CD4-positive, alpha-beta T cell treated with Interleukin-17A for 4 hours (primary cell): ENCODE measurements at regions not wholly inside any gene's neighbourhood (a gene's known extent, or its start where the extent isn't known, plus 50 kb on each side); places are given as distances from the start of the nearest gene placed in this dataset.
A peak's percentile ranks its signal among the peaks of the same experiment; 100 is the strongest.

ENCODE experiments used
- DNase-seq: peaks from one replicate; pipeline ENCODE4 v3.0.0-alpha.2; 2020; ENCODE audit warnings: mixed read lengths

DNA sequence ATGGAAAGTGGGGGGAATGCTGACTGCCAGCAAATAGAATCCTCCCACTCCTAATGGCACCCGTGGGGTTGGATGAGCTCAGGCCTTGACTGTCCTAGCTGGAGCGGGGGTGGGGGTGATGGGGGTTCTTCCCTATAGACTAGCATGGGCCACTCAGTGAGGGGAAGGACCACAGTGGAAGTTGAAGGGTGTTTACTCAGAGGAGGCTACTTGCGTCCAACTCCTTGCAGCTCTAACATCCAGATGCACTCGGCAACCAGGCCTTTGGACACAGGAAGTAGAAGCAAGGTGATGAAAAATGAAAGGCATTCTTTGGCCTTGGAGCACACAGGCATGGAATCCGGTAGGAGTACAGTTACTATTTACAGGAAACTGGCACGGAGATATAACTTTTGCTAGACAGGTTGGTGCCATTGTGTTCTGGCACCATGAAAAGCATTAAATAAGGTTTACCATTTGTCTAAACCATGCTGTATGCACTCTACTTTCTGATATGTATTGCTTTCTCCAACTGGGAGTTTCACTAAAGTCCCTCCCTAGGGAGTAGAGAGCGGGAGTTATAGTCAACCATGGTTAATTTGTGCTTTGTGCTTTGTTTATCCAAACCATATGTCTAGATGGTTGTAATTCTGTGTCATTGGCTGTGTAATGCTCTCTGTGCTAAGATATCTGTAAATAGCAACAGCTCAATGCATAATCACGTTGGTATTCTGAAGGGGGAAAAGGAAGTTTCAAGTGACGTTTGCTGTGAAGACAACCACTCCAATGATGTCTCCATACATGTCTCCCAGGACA is 125.3 kb downstream of the TSHZ3 start:
- DNase-seq: no peak

- DNase-seq: peak; percentile 38
These were observed 128.7 kb downstream of the TSHZ3 start for GRCh38 chr19:31220540-31220939.

DNA sequence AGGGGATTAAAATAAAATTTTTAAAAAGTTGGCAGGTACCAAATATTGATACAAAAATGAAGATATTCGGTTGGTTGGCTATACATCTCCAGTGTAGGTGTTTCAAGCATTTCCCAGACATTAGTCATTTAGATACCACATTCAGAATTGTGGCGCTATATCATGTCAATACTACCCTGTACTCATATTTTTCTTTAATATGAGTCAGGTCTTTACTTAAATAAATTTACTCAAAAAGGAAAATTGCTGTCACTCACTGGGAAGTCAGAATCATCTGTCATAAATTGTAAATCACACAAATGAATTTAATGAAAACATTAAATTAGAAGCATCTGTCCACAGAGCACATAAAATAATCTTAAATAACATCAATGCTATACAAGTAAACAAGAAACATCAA is 134.2 kb downstream of the TSHZ3 start:
- DNase-seq: no peak

- peak; percentile 84 for DNase-seq
These were observed 135.2 kb downstream of the TSHZ3 start for GRCh38 chr19:31214086-31214485.

DNA sequence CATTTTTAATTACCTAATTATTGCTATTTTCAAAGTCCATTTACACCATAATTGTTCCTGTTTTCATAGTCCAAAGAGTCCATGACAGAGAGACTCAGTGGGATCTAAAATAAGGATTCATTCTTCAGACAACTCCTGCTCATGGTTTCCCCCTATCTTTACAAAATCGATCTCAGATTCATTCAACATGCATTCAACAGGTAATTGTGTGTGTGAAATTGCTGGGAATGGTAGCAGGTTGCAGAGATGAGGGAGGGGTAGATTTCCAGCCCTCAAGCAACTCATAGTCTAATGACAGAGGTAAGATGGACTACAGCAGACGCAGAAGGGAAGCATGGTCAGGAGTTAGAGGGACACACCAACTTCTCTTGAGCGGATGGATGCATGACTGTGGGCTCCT is 138.1 kb downstream of the TSHZ3 start:
- no peak for DNase-seq

DNA sequence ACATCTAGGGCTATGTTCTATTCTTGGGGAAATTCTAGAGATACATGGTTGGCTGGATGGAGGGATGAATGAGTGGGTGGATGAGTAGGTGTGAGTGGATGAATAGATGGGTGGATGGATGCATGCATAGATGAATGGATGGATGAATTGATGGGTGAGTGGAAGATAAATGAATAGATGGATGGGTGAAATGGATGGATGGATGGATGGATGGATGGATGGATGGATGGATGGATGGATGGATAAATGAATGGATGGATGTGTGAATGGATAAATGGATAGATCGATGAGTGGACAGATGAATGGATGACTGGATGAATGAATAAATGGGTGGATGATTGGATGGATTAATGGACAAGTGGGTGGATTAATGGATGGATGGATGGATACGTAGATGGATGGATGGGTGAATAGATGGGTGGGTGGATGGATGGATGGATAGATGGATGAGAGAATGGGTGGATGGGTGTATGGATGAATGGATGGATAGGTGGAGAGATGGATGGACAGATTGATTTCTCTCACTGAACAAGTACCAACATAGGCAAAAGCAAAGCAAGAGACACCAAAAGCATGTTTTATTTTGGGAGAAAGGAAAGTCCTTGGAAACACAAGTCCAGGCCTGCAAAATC is 143.2 kb downstream of the TSHZ3 start:
- no peak for DNase-seq

DNA sequence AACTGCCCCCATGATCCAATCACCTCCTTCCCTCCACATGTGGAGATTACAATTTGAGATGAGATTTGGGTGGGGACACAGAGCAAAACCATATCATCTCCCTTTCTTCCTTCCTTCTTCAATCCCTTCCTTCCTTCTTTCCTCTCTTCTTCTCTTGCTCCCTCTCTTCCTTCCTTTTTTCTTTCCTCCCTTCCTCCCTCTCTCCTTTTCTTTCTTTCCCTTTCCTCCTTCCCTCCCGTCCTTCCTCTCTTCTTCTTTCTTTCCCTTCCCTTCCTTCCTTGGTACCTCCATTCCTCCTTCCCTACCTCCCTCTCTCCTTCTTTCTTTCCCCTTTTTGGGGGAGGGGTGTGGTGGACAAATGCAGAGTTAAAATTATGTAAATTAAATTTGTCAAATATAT is 145.1 kb downstream of the TSHZ3 start:
- DNase-seq: no peak

GRCh38 chr19:31185261-31185660 is 164.0 kb downstream of the TSHZ3 start:
- no peak for DNase-seq

DNA sequence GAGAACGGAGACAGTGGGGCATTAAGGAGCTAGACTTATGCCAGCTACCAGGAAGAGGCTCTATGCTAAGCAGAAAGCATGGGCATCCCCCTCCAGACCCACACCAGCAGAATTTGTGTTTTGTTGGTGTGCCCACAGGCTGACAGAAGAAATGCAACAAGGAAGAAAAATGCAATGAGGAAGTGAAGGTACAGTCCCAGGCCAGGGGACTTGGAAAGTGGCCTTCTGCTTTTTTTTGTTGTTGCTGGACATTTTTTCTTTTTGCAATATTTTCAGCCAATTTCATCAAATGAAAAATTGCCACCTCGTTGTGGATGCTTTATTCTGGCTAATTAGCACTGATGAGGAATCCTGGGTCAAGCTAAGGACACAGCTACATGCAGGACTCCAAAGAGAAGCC is 167.7 kb downstream of the TSHZ3 start:
- no peak for DNase-seq

DNA sequence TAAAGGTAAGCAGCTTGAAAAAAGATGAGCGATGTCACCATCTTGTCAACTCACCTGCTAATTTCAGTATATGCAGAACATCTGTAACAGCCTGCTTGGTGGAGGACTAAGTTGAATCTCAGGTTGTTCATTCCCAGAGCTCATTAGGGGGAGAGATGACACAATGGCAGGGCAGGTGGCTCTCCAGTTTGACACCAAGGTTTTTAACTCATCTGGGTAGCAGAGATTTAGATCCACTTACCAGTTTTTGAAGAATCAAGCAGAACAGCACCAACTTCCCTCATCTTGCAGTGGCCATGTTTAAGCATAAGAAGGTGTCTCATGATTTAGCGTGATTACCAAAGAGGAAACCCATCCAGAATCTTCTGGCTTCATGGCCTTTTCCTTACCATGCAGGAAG is 168.3 kb downstream of the TSHZ3 start:
- DNase-seq: no peak

DNA sequence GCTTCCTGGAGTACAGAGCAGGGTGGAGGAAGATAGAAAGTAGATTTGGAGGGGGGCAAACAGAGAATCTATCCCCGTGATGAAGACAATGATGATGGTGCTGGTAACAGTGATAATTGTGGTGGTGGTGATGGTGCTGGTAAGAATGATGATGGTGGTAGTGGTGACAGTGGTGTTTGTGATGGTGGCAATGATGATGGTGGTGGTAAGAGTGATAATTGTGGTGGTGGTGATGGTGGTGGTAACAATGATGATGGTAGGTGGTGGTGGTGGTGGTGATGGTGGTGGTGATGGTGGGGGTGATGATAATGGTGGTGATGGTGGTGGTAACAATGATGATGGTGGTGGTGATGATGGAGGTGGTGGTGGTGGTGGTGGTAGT is 169.8 kb downstream of the TSHZ3 start:
- no peak for DNase-seq

GRCh38 chr19:31178833-31179470 is 170.3 kb downstream of the TSHZ3 start:
- DNase-seq: no peak

DNA sequence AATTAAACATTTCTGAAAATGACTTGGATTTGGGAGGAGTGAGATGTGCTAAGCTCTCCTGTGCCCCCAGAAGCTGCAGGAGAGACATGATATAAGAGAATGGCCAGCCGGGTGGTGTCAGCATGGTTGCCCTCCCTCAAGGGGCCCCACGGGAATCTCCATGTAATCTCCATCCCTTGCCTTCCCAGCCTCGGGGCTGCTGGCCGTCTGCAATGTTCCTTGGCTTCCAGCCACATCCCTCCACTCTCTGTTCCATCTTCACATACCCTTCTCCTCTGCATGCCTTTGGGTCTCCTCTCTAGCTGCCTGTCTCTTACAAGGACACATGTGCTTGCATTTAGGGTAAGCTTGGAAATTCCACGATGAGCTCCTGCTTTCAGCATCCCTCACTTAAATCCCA is 172.0 kb downstream of the TSHZ3 start:
- DNase-seq: no peak

DNA sequence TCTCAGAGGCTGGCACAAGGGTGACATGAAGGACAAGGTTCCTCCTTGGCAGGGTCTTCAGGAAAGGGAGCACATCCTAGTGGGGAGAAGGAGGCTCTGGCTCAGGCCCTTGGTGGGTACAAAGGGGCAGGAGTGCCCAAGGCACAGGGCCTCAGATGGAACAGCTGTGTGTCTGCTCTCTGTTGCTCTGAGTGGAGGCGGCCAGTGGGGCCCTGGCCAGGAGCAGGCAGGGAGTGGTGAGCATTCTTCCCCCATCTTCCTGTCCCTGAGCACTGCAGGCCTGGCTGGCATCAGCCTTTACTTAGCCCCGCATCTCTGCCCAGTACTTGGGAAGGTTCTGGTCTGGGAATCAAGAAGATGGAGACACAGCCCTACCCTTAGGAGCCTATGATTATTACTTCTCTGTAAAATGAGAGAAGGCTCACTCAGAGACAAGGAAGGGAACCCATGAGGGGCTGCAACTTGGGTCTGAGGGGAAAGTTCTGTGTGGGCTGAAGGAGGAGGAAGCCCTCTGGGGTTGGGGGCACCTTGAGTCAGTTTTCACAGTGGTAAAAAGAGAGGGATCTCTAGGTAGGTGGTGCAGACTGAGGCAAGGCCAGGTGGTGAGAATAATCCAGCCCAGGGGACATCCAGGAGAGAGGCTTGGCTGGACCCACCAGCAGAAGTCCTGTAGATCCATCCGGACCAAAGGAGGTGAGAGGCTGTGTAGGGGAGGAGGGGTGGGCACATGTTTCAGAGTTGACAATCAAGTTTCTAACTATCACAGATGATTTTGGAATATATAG is 173.5 kb downstream of the TSHZ3 start:
- DNase-seq: no peak

DNA sequence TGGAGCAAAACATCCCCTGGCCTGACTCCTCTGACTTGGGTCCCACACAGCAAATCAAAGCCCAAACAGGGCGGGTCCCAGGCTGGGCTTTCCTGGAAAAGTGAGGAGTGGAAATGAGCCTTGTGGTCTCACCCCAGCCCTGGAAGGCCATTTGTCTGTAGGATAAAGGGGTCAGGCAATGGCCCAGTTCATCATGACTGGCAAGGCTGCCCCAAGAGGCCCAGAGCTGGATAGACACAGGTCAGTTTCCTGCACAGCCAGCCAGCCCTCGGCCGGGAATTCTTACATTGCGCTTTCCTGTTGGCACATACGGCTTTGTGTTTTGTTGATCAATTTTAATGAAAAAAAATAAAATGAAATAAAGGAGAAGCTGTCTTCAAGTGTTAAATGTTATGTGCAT is 174.3 kb downstream of the TSHZ3 start:
- no peak for DNase-seq

- no peak for DNase-seq
These were observed 175.2 kb downstream of the TSHZ3 start for GRCh38 chr19:31173991-31174390.

GRCh38 chr19:31171936-31172335 is 177.3 kb downstream of the TSHZ3 start:
- DNase-seq: no peak

- DNase-seq: no peak
These were observed 179.2 kb downstream of the TSHZ3 start for GRCh38 chr19:31170046-31170445.

GRCh38 chr19:31168106-31168625 is 181.1 kb downstream of the TSHZ3 start:
- DNase-seq: no peak

GRCh38 chr19:31167690-31168089 is 181.5 kb downstream of the TSHZ3 start:
- no peak for DNase-seq

- no peak for DNase-seq
These were observed 183.0 kb downstream of the TSHZ3 start for GRCh38 chr19:31166206-31166605.

DNA sequence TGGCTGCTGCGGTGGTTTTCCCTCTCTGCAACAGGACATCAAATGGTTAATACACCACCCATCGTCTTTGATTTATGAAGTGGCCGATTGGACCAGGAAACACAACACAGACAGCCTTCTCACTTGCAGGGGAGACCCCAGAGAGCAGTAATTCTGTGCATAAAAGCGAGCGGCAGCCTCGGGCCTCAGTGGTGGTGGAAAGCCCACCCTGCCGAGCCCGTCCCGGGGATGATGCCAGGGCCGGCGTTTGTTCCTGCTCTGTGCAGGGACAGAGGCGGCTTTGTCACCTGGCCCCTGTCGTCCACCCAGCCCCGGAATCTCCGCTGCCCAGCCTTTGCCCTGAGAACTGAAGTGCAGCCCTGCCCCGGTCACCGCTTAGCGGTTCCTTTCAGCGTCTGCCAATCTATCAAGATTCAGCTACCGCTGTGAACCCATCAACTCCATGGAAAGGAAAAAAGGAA is 184.4 kb downstream of the TSHZ3 start:
- DNase-seq: no peak

GRCh38 chr19:31160336-31160926 is 188.8 kb downstream of the TSHZ3 start:
- DNase-seq: no peak
